Effector memory CD8-positive, alpha-beta T cell (primary cell): ENCODE measurements at regions not wholly inside any gene's neighbourhood (a gene's known extent, or its start where the extent isn't known, plus 50 kb on each side); places are given as distances from the start of the nearest gene placed in this dataset.
"Not testable (repeated sequence)": the region's sequence is repeated elsewhere in the genome, so short reads cannot be mapped to it uniquely, and the experiment has no call there.

Experiments used
- ATAC-seq: fragments of 150-1000 bp; cut with Tn5 transposase; replicated peaks from 2 replicates; pipeline ENCODE4 v1.10.0; 2021; ENCODE audit warnings: mild to moderate bottlenecking, moderate library complexity
- DNase-seq, 3 experiments: peaks; one replicate each; pipeline ENCODE4 v3.0.0; 2021
- H3K27ac Mint-ChIP-seq, 2 donors: one replicate each; pipeline ENCODE4 v1.8.0; 2022; ENCODE audit warnings: mild to moderate bottlenecking in 2 of 2, mixed read lengths in 2 of 2, moderate library complexity in 2 of 2
- H3K27me3 Mint-ChIP-seq, 2 donors: one replicate each; pipeline ENCODE4 v1.8.0; 2022; ENCODE audit warnings: mixed read lengths in 2 of 2
- H3K36me3 Mint-ChIP-seq: one replicate; pipeline ENCODE4 v1.8.0; 2022; ENCODE audit warnings: mild to moderate bottlenecking, moderate library complexity, mixed read lengths; ENCODE audit not compliant: insufficient read depth
- H3K4me1 Mint-ChIP-seq, 2 donors: one replicate each; pipeline ENCODE4 v1.8.0; 2022; ENCODE audit warnings: low read depth in 2 of 2, mixed read lengths in 2 of 2
- H3K4me3 Mint-ChIP-seq, 2 donors: one replicate each; pipeline ENCODE4 v1.8.0; 2022; ENCODE audit warnings: mild to moderate bottlenecking in 2 of 2, mixed read lengths in 2 of 2, moderate library complexity in 2 of 2
- H3K9me3 Mint-ChIP-seq, 2 donors: one replicate each; pipeline ENCODE4 v1.8.0; 2022; ENCODE audit warnings: mixed read lengths in 2 of 2

- Mint-ChIP-seq H3K9me3 (no peaks in the 10 kb centered on the region), H3K4me1 (no peaks in the 10 kb centered on the region), H3K4me3 (no peak overlapping the region), H3K27me3 (no peaks in the 10 kb centered on the region), H3K36me3 (no peaks in the 10 kb centered on the region), H3K27ac (no peak overlapping the region)
- no peak for DNase-seq
- ATAC-seq: no peak
Observed at GRCh38 chr12:82300611-82301010, 57.6 kb downstream of the CCDC59 start.

- no peaks in the 10 kb centered on the region for H3K4me1 Mint-ChIP-seq
- H3K27ac Mint-ChIP-seq: no peak overlapping the region
- H3K36me3 Mint-ChIP-seq: no peaks in the 10 kb centered on the region
- no peak overlapping the region for H3K4me3 Mint-ChIP-seq
- DNase-seq (no peak), ATAC-seq (no peak)
- no peaks in the 10 kb centered on the region for H3K27me3 Mint-ChIP-seq
- H3K9me3 Mint-ChIP-seq: no peaks in the 10 kb centered on the region
Observed at GRCh38 chr12:82299319-82300025, 58.7 kb downstream of the CCDC59 start.

- ATAC-seq: no peak
- H3K27me3 Mint-ChIP-seq: no peaks in the 10 kb centered on the region
- no peak for DNase-seq
- H3K4me1 Mint-ChIP-seq: no peaks in the 10 kb centered on the region
- no peaks in the 10 kb centered on the region for H3K36me3 Mint-ChIP-seq
- H3K4me3 Mint-ChIP-seq: no peak overlapping the region
- no peaks in the 10 kb centered on the region for H3K9me3 Mint-ChIP-seq
- H3K27ac Mint-ChIP-seq: no peak overlapping the region
Observed at GRCh38 chr12:82290415-82290814, 67.8 kb downstream of the CCDC59 start.

GRCh38 chr12:82281335-82281734 lies 76.9 kb downstream of the CCDC59 start:
- not testable (repeated sequence) for H3K27me3 Mint-ChIP-seq, DNase-seq, H3K4me1 Mint-ChIP-seq, H3K36me3 Mint-ChIP-seq, H3K9me3 Mint-ChIP-seq, ATAC-seq, H3K4me3 Mint-ChIP-seq, H3K27ac Mint-ChIP-seq

GRCh38 chr12:82279536-82280058 lies 78.6 kb downstream of the CCDC59 start:
- ATAC-seq (no peak), DNase-seq (no peak)
- Mint-ChIP-seq H3K27me3 (no peaks in the 10 kb centered on the region), H3K4me3 (no peak overlapping the region), H3K4me1 (no peaks in the 10 kb centered on the region), H3K27ac (no peak overlapping the region), H3K9me3 (peaks cover 5 to 11% of the 10 kb centered on the region in 2 donors), H3K36me3 (no peaks in the 10 kb centered on the region)

- Mint-ChIP-seq H3K27ac (no peak overlapping the region), H3K4me3 (no peak overlapping the region)
- ATAC-seq: no peak
Observed at GRCh38 chr12:82277582-82277981, 80.6 kb downstream of the CCDC59 start.

GRCh38 chr12:82242729-82243128 lies 115.5 kb downstream of the CCDC59 start:
- Mint-ChIP-seq H3K4me3 (no peak overlapping the region), H3K27me3 (no peaks in the 10 kb centered on the region), H3K27ac (no peak overlapping the region), H3K4me1 (no peaks in the 10 kb centered on the region), H3K9me3 (peaks cover 6 to 12% of the 10 kb centered on the region in 2 donors), H3K36me3 (no peaks in the 10 kb centered on the region)
- ATAC-seq (no peak), DNase-seq (no peak)

More at GRCh38 chr12:82277582-82277981, 80.6 kb downstream of the CCDC59 start:
- DNase-seq: no peak
- Mint-ChIP-seq H3K27me3 (no peaks in the 10 kb centered on the region), H3K9me3 (peaks cover 5 to 7% of the 10 kb centered on the region in 2 donors), H3K4me1 (no peaks in the 10 kb centered on the region), H3K36me3 (no peaks in the 10 kb centered on the region)

- Mint-ChIP-seq H3K4me1 (no peaks in the 10 kb centered on the region), H3K36me3 (no peaks in the 10 kb centered on the region), H3K9me3 (peaks cover 8 to 13% of the 10 kb centered on the region in 2 donors), H3K27me3 (no peaks in the 10 kb centered on the region), H3K27ac (no peak overlapping the region), H3K4me3 (no peak overlapping the region)
- DNase-seq (no peak), ATAC-seq (no peak)
Observed at GRCh38 chr12:82225871-82226270, 132.3 kb downstream of the CCDC59 start.

- H3K27ac Mint-ChIP-seq: no peak overlapping the region
- H3K27me3 Mint-ChIP-seq: no peaks in the 10 kb centered on the region
- ATAC-seq: no peak
- H3K9me3 Mint-ChIP-seq: peaks cover 8 to 13% of the 10 kb centered on the region in 2 donors
- no peak for DNase-seq
- H3K4me3 Mint-ChIP-seq: no peak overlapping the region
- H3K4me1 Mint-ChIP-seq: no peaks in the 10 kb centered on the region
- peaks cover 3% of the 10 kb centered on the region for H3K36me3 Mint-ChIP-seq
Observed at GRCh38 chr12:82223426-82223825, 134.8 kb downstream of the CCDC59 start.

- no peak for ATAC-seq
- Mint-ChIP-seq H3K4me3 (no peak overlapping the region), H3K27ac (no peak overlapping the region), H3K27me3 (no peaks in the 10 kb centered on the region), H3K9me3 (peaks cover 2 to 6% of the 10 kb centered on the region in 2 donors), H3K36me3 (peaks cover 3% of the 10 kb centered on the region), H3K4me1 (no peaks in the 10 kb centered on the region)
- DNase-seq: no peak
Observed at GRCh38 chr12:82216475-82216874, 141.7 kb downstream of the CCDC59 start.

GRCh38 chr12:82213761-82214160 lies 144.4 kb downstream of the CCDC59 start:
- no peaks in the 10 kb centered on the region for H3K27me3 Mint-ChIP-seq
- DNase-seq (no peak), ATAC-seq (no peak)
- H3K9me3 Mint-ChIP-seq: peaks cover 4 to 6% of the 10 kb centered on the region in 2 donors
- H3K36me3 Mint-ChIP-seq: peaks cover 3% of the 10 kb centered on the region
- H3K27ac Mint-ChIP-seq: no peak overlapping the region
- H3K4me3 Mint-ChIP-seq: no peak overlapping the region
- no peaks in the 10 kb centered on the region for H3K4me1 Mint-ChIP-seq

GRCh38 chr12:82210882-82211281 lies 147.3 kb downstream of the CCDC59 start:
- Mint-ChIP-seq H3K4me3 (no peak overlapping the region), H3K27ac (no peak overlapping the region), H3K9me3 (peaks cover 3 to 4% of the 10 kb centered on the region in 2 donors), H3K27me3 (no peaks in the 10 kb centered on the region), H3K4me1 (no peaks in the 10 kb centered on the region), H3K36me3 (peaks cover 3% of the 10 kb centered on the region)
- DNase-seq (no peak), ATAC-seq (no peak)

GRCh38 chr12:82209533-82209932 lies 148.7 kb downstream of the CCDC59 start:
- DNase-seq (no peak), ATAC-seq (no peak)
- Mint-ChIP-seq H3K27ac (no peak overlapping the region), H3K4me1 (no peaks in the 10 kb centered on the region), H3K9me3 (peaks cover 0 to 5% of the 10 kb centered on the region in 2 donors), H3K36me3 (peaks cover 3% of the 10 kb centered on the region), H3K27me3 (no peaks in the 10 kb centered on the region), H3K4me3 (no peak overlapping the region)

- Mint-ChIP-seq H3K27ac (no peak overlapping the region), H3K4me3 (no peak overlapping the region), H3K36me3 (peaks cover 3% of the 10 kb centered on the region), H3K4me1 (no peaks in the 10 kb centered on the region), H3K9me3 (peaks cover 8% of the 10 kb centered on the region in 2 donors), H3K27me3 (no peaks in the 10 kb centered on the region)
- ATAC-seq (no peak), DNase-seq (no peak)
Observed at GRCh38 chr12:82207556-82207955, 150.6 kb downstream of the CCDC59 start.
